WERI-Rb-1 (cell line): ENCODE measurements at regions not wholly inside any gene's neighbourhood (a gene's known extent, or its start where the extent isn't known, plus 50 kb on each side); places are given as distances from the start of the nearest gene placed in this dataset.

ENCODE experiments used
- DNase-seq: peaks from one replicate; pipeline ENCODE4 v3.0.0-alpha.2; 2020
- H3K27ac ChIP-seq: fragments of 250-450 bp; sonication (Bioruptor Pico); 2 replicates; pipeline ENCODE4 v1.5.1; 2020; ENCODE audit warnings: mild to moderate bottlenecking, moderate library complexity
- H3K27me3 ChIP-seq: fragments of 250-450 bp; sonication (Bioruptor Pico); 2 replicates; pipeline ENCODE4 v1.5.1; 2021; ENCODE audit warnings: mild to moderate bottlenecking, low read depth, moderate library complexity; ENCODE audit not compliant: insufficient read depth, severe bottlenecking
- H3K36me3 ChIP-seq: fragments of 250-450 bp; sonication (Bioruptor Pico); 2 replicates; pipeline ENCODE4 v1.5.1; 2020; ENCODE audit warnings: mild to moderate bottlenecking, moderate library complexity
- H3K4me3 ChIP-seq: 2 replicates; pipeline ENCODE4 v1.5.1; 2011; ENCODE audit warnings: low read depth, mild to moderate bottlenecking, control low read depth, low read length
- H3K9me3 ChIP-seq: fragments of 250-450 bp; sonication (Bioruptor Pico); 2 replicates; pipeline ENCODE4 v1.5.1; 2021; ENCODE audit warnings: mild to moderate bottlenecking, moderate library complexity; ENCODE audit not compliant: severe bottlenecking
- TF ChIP-seq, protein P1 (sequence below): IDR thresholded peaks from 2 replicates; pipeline ENCODE4 v1.5.1; 2011; ENCODE audit warnings: low read depth, mild to moderate bottlenecking, control low read depth, inconsistent platforms, low read length

DNA sequence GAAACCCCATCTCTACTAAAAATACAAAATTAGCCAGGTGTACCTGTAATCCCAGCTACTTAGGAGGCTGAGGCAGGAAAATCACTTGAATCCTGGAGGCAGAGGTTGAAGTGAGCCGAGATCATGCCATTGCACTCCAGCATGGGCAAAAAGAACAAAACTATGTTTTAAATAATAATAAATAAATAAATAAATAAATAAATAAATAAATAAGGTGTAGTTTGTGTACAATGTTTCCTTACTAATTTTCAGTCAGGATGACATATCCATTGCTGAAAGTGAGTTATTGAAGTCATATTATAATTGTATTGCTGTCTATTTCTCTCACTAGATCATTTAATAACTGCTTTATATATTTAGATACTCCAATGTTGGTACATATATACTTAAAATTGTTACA is 581.5 kb upstream of the DAB2 start:
- no peak for DNase-seq

DNA sequence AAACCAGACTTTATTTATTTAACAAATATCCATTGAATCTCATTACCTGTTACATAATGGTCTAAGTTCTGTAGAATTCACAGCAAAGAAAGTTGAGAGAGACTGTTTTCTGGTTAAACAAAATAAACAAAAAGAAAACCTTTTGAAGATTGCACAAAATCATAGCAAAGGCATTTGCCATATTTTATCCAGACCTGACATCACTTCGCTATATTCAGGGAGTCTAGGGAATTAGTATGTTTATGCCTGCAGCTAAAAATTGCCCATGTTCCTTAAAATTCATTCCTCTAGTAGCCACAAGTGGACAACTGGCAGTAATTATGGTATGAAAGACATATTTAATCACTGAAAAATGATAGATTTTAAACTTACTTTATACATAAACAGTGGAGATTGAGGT is 577.0 kb upstream of the DAB2 start:
- Histone ChIP-seq H3K27me3 (no peaks in the 10 kb centered on the region), H3K4me3 (no peak overlapping the region), H3K36me3 (no peaks in the 10 kb centered on the region), H3K9me3 (no peaks in the 10 kb centered on the region), H3K27ac (no peak overlapping the region)
- no peak for DNase-seq
- TF ChIP-seq, protein P1, sequence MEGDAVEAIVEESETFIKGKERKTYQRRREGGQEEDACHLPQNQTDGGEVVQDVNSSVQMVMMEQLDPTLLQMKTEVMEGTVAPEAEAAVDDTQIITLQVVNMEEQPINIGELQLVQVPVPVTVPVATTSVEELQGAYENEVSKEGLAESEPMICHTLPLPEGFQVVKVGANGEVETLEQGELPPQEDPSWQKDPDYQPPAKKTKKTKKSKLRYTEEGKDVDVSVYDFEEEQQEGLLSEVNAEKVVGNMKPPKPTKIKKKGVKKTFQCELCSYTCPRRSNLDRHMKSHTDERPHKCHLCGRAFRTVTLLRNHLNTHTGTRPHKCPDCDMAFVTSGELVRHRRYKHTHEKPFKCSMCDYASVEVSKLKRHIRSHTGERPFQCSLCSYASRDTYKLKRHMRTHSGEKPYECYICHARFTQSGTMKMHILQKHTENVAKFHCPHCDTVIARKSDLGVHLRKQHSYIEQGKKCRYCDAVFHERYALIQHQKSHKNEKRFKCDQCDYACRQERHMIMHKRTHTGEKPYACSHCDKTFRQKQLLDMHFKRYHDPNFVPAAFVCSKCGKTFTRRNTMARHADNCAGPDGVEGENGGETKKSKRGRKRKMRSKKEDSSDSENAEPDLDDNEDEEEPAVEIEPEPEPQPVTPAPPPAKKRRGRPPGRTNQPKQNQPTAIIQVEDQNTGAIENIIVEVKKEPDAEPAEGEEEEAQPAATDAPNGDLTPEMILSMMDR = no peak

More for the DNA sequence above, 581.5 kb upstream of the DAB2 start:
- Histone ChIP-seq H3K4me3 (no peak overlapping the region), H3K27me3 (no peaks in the 10 kb centered on the region), H3K27ac (no peak overlapping the region), H3K9me3 (no peaks in the 10 kb centered on the region), H3K36me3 (no peaks in the 10 kb centered on the region)
- TF ChIP-seq, protein P1 = no peak

DNA sequence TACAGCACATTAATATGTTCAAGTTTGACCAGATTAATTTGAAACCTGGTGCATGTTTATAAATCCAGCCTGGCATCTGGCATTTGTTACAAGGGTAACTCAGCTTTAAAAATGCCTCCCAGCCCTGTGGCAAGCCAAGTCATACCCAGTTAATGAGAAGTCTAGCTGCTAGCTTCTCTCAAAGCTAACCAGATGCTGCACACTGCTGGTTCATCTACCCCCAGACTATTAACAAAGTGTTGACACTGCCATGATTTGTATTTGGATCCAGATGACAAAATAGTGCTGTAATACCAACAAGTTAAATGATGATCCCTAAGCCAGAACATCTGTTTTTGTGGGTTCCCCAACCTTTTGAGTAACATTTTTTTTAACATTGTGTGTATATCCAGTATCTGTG is 573.7 kb upstream of the DAB2 start:
- H3K27ac ChIP-seq = no peak overlapping the region
- H3K27me3 ChIP-seq = no peaks in the 10 kb centered on the region
- DNase-seq = no peak
- no peak overlapping the region for H3K4me3 ChIP-seq
- no peaks in the 10 kb centered on the region for H3K9me3 ChIP-seq
- no peaks in the 10 kb centered on the region for H3K36me3 ChIP-seq
- TF ChIP-seq, protein P1 = no peak

DNA sequence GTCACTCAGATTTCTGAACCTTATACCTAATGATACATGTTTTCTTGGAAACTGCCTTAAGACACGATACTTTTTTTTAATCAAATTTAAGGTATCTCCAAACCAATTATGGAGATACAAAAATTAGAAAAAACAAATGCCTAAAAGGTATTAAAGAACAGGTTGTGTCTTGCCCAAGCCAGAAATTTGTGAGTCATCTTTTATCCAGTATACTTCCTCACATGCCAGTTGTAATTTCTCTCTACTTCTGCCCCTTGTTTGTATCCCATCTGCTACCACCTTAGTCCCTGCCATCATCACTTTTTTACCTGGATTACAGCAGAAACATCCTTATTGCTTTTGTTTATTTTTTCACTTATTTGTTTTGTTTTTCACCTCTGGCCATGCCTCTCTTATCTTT is 571.2 kb upstream of the DAB2 start:
- DNase-seq = no peak
- Histone ChIP-seq H3K27ac (no peak overlapping the region), H3K36me3 (no peaks in the 10 kb centered on the region), H3K27me3 (no peaks in the 10 kb centered on the region), H3K9me3 (no peaks in the 10 kb centered on the region), H3K4me3 (no peak overlapping the region)
- TF ChIP-seq, protein P1 = no peak

DNA sequence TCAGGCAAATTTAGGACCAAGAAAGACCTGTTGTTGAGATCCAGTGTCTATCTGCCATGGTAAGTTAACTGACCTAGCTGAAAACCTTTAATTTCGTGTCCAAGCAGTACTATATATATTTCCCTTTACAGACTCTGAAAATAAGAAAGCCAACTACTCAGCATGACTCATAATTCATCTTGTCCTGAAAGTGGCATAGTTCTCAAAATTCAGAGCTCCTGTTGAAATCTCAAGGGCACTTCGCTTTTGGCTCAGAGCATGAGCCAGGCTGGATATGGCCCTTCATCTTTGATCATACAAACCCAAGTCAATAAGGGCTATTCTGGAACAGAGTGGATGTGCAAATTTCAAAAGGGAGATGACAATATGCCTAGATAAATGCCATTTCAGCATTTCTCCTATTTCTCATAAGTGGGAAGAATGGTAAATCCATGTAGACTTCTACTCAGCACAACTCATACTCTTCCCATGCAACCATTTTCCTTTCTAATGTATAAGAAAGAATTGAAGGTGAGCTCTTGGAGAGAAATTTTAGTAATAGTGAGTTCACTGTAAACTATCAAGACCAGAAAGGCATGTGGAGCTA is 567.9 kb upstream of the DAB2 start:
- TF ChIP-seq, protein P1 = no peak
- H3K4me3 ChIP-seq = no peak overlapping the region
- H3K27me3 ChIP-seq = no peaks in the 10 kb centered on the region
- no peak for DNase-seq
- no peak overlapping the region for H3K27ac ChIP-seq
- H3K9me3 ChIP-seq = no peaks in the 10 kb centered on the region
- H3K36me3 ChIP-seq = no peaks in the 10 kb centered on the region

DNA sequence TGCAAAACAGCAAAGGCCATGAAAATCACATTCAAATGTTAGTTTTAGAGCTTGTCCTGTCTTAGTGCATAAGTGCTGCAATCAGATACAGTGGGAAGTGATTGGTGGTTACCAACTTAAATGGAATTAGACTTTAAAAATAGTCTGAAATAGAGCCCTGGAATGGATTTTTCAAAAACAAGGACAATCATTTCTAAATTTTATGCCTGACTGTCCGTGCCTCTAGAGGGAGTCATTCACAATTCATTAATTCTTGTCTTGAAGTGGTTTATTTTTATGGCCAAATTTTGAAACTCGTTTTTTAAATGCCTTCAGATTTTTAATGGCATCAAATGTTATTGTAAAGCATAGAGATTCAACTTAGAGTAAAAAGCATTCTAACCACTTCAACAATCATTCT is 561.8 kb upstream of the DAB2 start:
- H3K36me3 ChIP-seq = no peaks in the 10 kb centered on the region
- H3K4me3 ChIP-seq = no peak overlapping the region
- TF ChIP-seq, protein P1 = no peak
- no peaks in the 10 kb centered on the region for H3K27me3 ChIP-seq
- no peak for DNase-seq
- no peaks in the 10 kb centered on the region for H3K9me3 ChIP-seq
- H3K27ac ChIP-seq = no peak overlapping the region
